H9 (cell line): ENCODE measurements at regions not wholly inside any gene's neighbourhood (a gene's known extent, or its start where the extent isn't known, plus 50 kb on each side); places are given as distances from the start of the nearest gene placed in this dataset.

Source experiments
- DNase-seq: peaks from one replicate; pipeline ENCODE4 v3.0.0-alpha.2; 2017
- H2AFZ ChIP-seq: one replicate; pipeline ENCODE4 v1.6.1; 2013; ENCODE audit warnings: mild to moderate bottlenecking, low read length, control low read depth, moderate library complexity
- H2AK5ac ChIP-seq: 2 replicates; pipeline ENCODE4 v1.6.1; 2013; ENCODE audit warnings: low read length, control low read depth, mixed read lengths; ENCODE audit not compliant: insufficient read length
- H2BK120ac ChIP-seq: one replicate; pipeline ENCODE4 v1.6.1; 2013; ENCODE audit warnings: low read depth, mild to moderate bottlenecking, low read length, control low read depth, inconsistent platforms; ENCODE audit not compliant: poor library complexity, severe bottlenecking
- H2BK12ac ChIP-seq: 2 replicates; pipeline ENCODE4 v1.6.1; 2013; ENCODE audit warnings: low read length, control low read depth, mixed read lengths, low read depth; ENCODE audit not compliant: insufficient read length
- H2BK15ac ChIP-seq: 2 replicates; pipeline ENCODE4 v1.6.1; 2013; ENCODE audit warnings: low read depth, low read length, control low read depth
- H2BK20ac ChIP-seq: one replicate; pipeline ENCODE4 v1.6.1; 2013; ENCODE audit warnings: low read depth, mild to moderate bottlenecking, low read length, control low read depth, inconsistent platforms; ENCODE audit not compliant: poor library complexity, severe bottlenecking
- H2BK5ac ChIP-seq: 2 replicates; pipeline ENCODE4 v1.6.1; 2013; ENCODE audit warnings: low read length, control low read depth, mixed read lengths; ENCODE audit not compliant: insufficient read length
- H3K14ac ChIP-seq: 2 replicates; pipeline ENCODE4 v1.6.1; 2013; ENCODE audit warnings: low read length, control low read depth; ENCODE audit not compliant: insufficient read depth
- H3K18ac ChIP-seq: 2 replicates; pipeline ENCODE4 v1.6.1; 2013; ENCODE audit warnings: low read depth, mild to moderate bottlenecking, mixed read lengths, low read length, control low read depth; ENCODE audit not compliant: insufficient read length
- H3K23ac ChIP-seq: 2 replicates; pipeline ENCODE4 v1.6.1; 2013; ENCODE audit warnings: low read length, control low read depth, mixed read lengths, low read depth; ENCODE audit not compliant: insufficient read length
- H3K23me2 ChIP-seq: 2 replicates; pipeline ENCODE4 v1.6.1; 2013; ENCODE audit warnings: low read depth, mild to moderate bottlenecking, mixed read lengths, low read length, control low read depth; ENCODE audit not compliant: insufficient read length, poor library complexity, severe bottlenecking
- H3K27ac ChIP-seq: 2 replicates; pipeline ENCODE4 v1.5.1; 2013; ENCODE audit warnings: low read length, control low read depth, mixed read lengths, low read depth; ENCODE audit not compliant: insufficient read length
- H3K27me3 ChIP-seq: 2 replicates; pipeline ENCODE4 v1.6.1; 2013; ENCODE audit warnings: low read length, control low read depth, inconsistent platforms; ENCODE audit not compliant: insufficient read depth
- H3K4ac ChIP-seq: 2 replicates; pipeline ENCODE4 v1.6.1; 2013; ENCODE audit warnings: low read depth, mild to moderate bottlenecking, control low read depth, inconsistent platforms, low read length, moderate library complexity
- H3K4me1 ChIP-seq: 2 replicates; pipeline ENCODE4 v1.6.1; 2013; ENCODE audit warnings: low read length, control low read depth, inconsistent platforms; ENCODE audit not compliant: insufficient read depth
- H3K4me2 ChIP-seq: 2 replicates; pipeline ENCODE4 v1.6.1; 2013; ENCODE audit warnings: low read length, control low read depth, mixed read lengths; ENCODE audit not compliant: insufficient read length, insufficient read depth
- H3K56ac ChIP-seq: 2 replicates; pipeline ENCODE4 v1.6.1; 2013; ENCODE audit warnings: low read depth, mild to moderate bottlenecking, mixed read lengths, low read length, control low read depth; ENCODE audit not compliant: insufficient read length
- H3K79me1 ChIP-seq: 2 replicates; pipeline ENCODE4 v1.6.1; 2013; ENCODE audit warnings: low read depth, mild to moderate bottlenecking, moderate library complexity, low read length, control low read depth, inconsistent platforms; ENCODE audit not compliant: insufficient read depth, poor library complexity, severe bottlenecking
- H3K79me2 ChIP-seq: 2 replicates; pipeline ENCODE4 v1.6.1; 2013; ENCODE audit warnings: low read length, control low read depth, inconsistent platforms; ENCODE audit not compliant: insufficient read depth
- H3K9ac ChIP-seq: 2 replicates; pipeline ENCODE4 v1.6.1; 2013; ENCODE audit warnings: low read length, control low read depth, mixed read lengths; ENCODE audit not compliant: insufficient read length; ENCODE audit errors: extremely low read depth
- H3K9me3 ChIP-seq: one replicate; pipeline ENCODE4 v1.6.1; 2013; ENCODE audit warnings: low read depth, low read length, inconsistent platforms; ENCODE audit not compliant: control insufficient read depth
- H3T11ph ChIP-seq: one replicate; pipeline ENCODE4 v1.6.1; 2013; ENCODE audit warnings: mild to moderate bottlenecking, low read length, control low read depth, inconsistent platforms
- H4K20me1 ChIP-seq: one replicate; pipeline ENCODE4 v1.6.1; 2013; ENCODE audit not compliant: control insufficient read depth, insufficient read length, insufficient read depth
- H4K5ac ChIP-seq: 2 replicates; pipeline ENCODE4 v1.6.1; 2013; ENCODE audit warnings: low read depth, mild to moderate bottlenecking, mixed read lengths, low read length, control low read depth; ENCODE audit not compliant: insufficient read length
- H4K8ac ChIP-seq: replicated peaks from 2 replicates; pipeline ENCODE4 v1.6.1; 2013; ENCODE audit warnings: low read length, control low read depth, mixed read lengths, low read depth; ENCODE audit not compliant: insufficient read length
- H4K91ac ChIP-seq: 2 replicates; pipeline ENCODE4 v1.6.1; 2013; ENCODE audit warnings: low read depth, mild to moderate bottlenecking, moderate library complexity, mixed read lengths, low read length, control low read depth; ENCODE audit not compliant: insufficient read length
- H3K27ac Mint-ChIP-seq, 3 experiments: 2 replicates in 2 of 3; 3 replicates in 1 of 3; pipeline ENCODE4 v1.8.0; 2020 to 2021; ENCODE audit warnings: mixed read lengths in 3 of 3, mild to moderate bottlenecking in 1 of 3, moderate library complexity in 1 of 3
- H3K27me3 Mint-ChIP-seq: 2 replicates; pipeline ENCODE4 v1.8.0; 2021; ENCODE audit warnings: low read depth, mild to moderate bottlenecking, moderate library complexity, mixed read lengths
- H3K36me3 Mint-ChIP-seq, 3 experiments: 2 replicates in 2 of 3; 3 replicates in 1 of 3; pipeline ENCODE4 v1.8.0; 2020 to 2021; ENCODE audit warnings: low read depth in 3 of 3, mixed read lengths in 3 of 3; ENCODE audit not compliant: insufficient read depth in 1 of 3
- H3K4me1 Mint-ChIP-seq, 2 experiments: 2 replicates each; pipeline ENCODE4 v1.8.0; 2020; ENCODE audit warnings: mixed read lengths in 2 of 2
- H3K4me3 Mint-ChIP-seq, 2 experiments: 2 replicates in 1 of 2; 3 replicates in 1 of 2; pipeline ENCODE4 v1.8.0; 2020 to 2021; ENCODE audit warnings: mild to moderate bottlenecking in 2 of 2, mixed read lengths in 2 of 2, moderate library complexity in 1 of 2
- H3K9me3 Mint-ChIP-seq, 2 experiments: 2 replicates in 1 of 2; 3 replicates in 1 of 2; pipeline ENCODE4 v1.8.0; 2020; ENCODE audit warnings: mild to moderate bottlenecking in 2 of 2, mixed read lengths in 2 of 2, moderate library complexity in 1 of 2
- CTCF ChIP-seq: fragments of 200-600 bp; sonication (generic); conservative IDR thresholded peaks from 3 replicates; pipeline ENCODE4 v1.8.0; 2021; ENCODE audit warnings: antibody characterized with exemption, mild to moderate bottlenecking

GRCh38 chr3:30142946-30143345 lies 463.5 kb upstream of the TGFBR2 start:
- Histone ChIP-seq H4K8ac (no peak overlapping the region), H3K4me2 (no peak overlapping the region), H3K14ac (no peak overlapping the region), H2BK15ac (no peak overlapping the region), H4K20me1 (no peaks in the 10 kb centered on the region), H3K27me3 (no peaks in the 10 kb centered on the region), H2BK12ac (no peak overlapping the region), H3T11ph (no peak overlapping the region), H3K9me3 (no peaks in the 10 kb centered on the region), H3K79me1 (no peaks in the 10 kb centered on the region), H3K79me2 (no peaks in the 10 kb centered on the region), H2BK120ac (no peak overlapping the region), H2AFZ (no peak overlapping the region), H3K56ac (no peak overlapping the region), H2BK5ac (no peak overlapping the region), H3K4ac (no peak overlapping the region), H2BK20ac (no peak overlapping the region), H2AK5ac (no peak overlapping the region), H3K4me1 (no peaks in the 10 kb centered on the region), H4K5ac (no peak overlapping the region), H3K23me2 (no peaks in the 10 kb centered on the region), H3K27ac (no peak overlapping the region), H4K91ac (no peak overlapping the region), H3K9ac (no peak overlapping the region), H3K23ac (no peak overlapping the region), H3K18ac (no peak overlapping the region)
- H3K9me3 Mint-ChIP-seq = no peaks in the 10 kb centered on the region
- H3K27ac Mint-ChIP-seq = no peak overlapping the region
- no peak for DNase-seq
- H3K4me1 Mint-ChIP-seq = peaks cover 6 to 7% of the 10 kb centered on the region in 2 experiments
- no peak for TF ChIP-seq CTCF
- no peak overlapping the region for H3K4me3 Mint-ChIP-seq
- H3K27me3 Mint-ChIP-seq = no peaks in the 10 kb centered on the region
- peaks cover 0 to 2% (median 0%) of the 10 kb centered on the region in 3 experiments; a peak in 1 of 7 replicates for H3K36me3 Mint-ChIP-seq
